ENCODE measurements at regions not wholly inside any gene's neighbourhood (a gene's known extent, or its start where the extent isn't known, plus 50 kb on each side); places are given as distances from the start of the nearest gene placed in this dataset.

DNA sequence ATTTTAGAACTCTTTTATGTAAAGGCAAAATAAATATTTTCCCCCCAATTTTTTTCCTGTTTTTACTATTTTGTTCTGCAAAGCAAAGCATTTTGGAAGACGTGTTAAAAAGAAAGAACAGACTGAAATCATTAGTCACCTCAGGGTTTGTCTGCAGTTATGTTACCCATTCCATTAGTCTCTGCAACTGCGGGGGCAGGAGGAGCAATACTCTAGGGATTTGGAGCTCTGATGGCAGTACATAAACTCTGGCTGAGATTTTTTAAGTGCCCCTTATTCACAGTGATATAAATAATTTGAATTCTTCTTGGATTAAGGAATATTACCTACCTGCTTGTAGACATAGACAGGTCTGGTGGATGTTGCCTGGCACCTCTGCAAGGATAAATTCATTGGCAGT is 88.0 kb upstream of the CELF4 start:
- no peak for TF ChIP-seq ELF4 (IDR thresholded peaks at IDR 0.05)
- TF ChIP-seq ARNT (IDR thresholded peaks at IDR 0.05): no peak
- TF ChIP-seq LEF1 (IDR thresholded peaks at IDR 0.05; ENCODE audit: borderline replicate concordance): no peak
- TF ChIP-seq BHLHE40 (IDR thresholded peaks at IDR 0.05; ENCODE audit: borderline replicate concordance): no peak
- no peak for TF ChIP-seq FOXK2 (IDR thresholded peaks at IDR 0.05)
- TF ChIP-seq, protein P1, sequence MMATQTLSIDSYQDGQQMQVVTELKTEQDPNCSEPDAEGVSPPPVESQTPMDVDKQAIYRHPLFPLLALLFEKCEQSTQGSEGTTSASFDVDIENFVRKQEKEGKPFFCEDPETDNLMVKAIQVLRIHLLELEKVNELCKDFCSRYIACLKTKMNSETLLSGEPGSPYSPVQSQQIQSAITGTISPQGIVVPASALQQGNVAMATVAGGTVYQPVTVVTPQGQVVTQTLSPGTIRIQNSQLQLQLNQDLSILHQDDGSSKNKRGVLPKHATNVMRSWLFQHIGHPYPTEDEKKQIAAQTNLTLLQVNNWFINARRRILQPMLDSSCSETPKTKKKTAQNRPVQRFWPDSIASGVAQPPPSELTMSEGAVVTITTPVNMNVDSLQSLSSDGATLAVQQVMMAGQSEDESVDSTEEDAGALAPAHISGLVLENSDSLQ (IDR thresholded peaks at IDR 0.05): no peak
- no peak for TF ChIP-seq FOXM1 (IDR thresholded peaks at IDR 0.05; ENCODE audit: borderline replicate concordance)
- TF ChIP-seq FOXA1 (IDR thresholded peaks at IDR 0.05): no peak
- no peak for TF ChIP-seq HDGF (IDR thresholded peaks at IDR 0.05; ENCODE audit: borderline replicate concordance)
- TF ChIP-seq ZNF384 (IDR thresholded peaks at IDR 0.05): no peak
- no peak for TF ChIP-seq NFRKB (IDR thresholded peaks at IDR 0.05)
- TF ChIP-seq SP1 (IDR thresholded peaks at IDR 0.05): no peak

Data from HEK293T (cell line).